CMK (cell line): ENCODE measurements at regions not wholly inside any gene's neighbourhood (a gene's known extent, or its start where the extent isn't known, plus 50 kb on each side); places are given as distances from the start of the nearest gene placed in this dataset.
"Not testable (repeated sequence)": the region's sequence is repeated elsewhere in the genome, so short reads cannot be mapped to it uniquely, and the experiment has no call there.

Experiments used
- DNase-seq: peaks from one replicate; pipeline ENCODE4 v3.0.0-alpha.2; 2010; ENCODE audit warnings: low read depth

DNA sequence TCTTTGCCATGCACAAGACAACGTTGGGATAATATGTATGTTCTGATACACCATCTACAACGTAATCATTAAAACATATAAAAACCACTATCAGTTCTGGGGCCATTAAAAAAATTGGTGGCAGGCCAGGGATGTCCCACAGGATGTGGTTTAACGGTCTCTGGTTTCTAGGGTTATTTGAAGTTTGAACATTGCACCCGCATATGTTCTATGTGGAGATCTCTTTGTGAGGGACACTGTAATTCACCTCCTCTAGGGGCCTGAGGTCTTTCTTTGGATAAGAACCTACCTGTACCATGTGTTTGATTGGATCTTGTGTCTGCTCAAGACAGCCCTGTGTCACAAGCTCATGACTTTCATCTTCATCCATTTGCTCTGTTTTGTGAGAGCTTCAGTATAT is 73.2 kb downstream of the GGTLC2 start:
- no peak for DNase-seq

DNA sequence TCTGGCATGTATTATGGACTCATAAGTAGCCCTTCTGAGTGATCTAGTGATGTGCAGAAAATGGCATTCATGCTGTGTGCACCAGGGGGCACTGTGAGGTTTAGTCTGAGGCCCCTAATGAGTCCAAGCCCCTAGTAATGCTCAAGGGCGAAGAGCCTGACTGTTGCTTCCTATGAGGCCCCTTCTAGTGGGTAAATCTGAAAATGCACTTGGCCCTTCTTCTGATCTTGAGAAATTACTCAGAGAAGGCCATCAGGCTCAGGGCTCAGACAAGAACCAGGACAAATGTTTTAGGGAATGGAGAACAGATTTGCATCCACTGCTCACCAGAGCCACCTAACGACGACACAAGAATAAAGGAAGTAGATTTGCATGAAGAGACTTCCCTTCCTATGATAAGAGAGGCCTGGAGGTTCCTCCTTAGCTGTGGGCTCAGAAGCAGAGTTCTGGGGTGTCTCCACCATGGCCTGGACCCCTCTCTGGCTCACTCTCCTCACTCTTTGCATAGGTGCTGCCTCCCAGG is 75.8 kb downstream of the GGTLC2 start:
- DNase-seq, result no peak

DNA sequence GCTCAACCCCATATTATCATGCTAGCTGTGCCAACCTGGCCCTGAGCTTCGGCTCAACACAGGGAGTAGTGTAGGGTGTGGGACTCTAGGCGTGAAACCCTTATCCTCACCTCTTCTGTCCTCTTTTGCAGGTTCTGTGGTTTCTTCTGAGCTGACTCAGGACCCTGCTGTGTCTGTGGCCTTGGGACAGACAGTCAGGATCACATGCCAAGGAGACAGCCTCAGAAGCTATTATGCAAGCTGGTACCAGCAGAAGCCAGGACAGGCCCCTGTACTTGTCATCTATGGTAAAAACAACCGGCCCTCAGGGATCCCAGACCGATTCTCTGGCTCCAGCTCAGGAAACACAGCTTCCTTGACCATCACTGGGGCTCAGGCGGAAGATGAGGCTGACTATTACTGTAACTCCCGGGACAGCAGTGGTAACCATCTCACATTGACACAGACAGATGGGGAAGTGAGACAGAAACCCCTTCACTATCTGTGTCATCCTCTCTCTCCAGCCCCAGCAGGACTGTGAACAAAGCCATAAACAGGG is 76.4 kb downstream of the GGTLC2 start:
- no peak for DNase-seq

- DNase-seq, result no peak
Measured at GRCh38 chr22:22721681-22722354, 77.4 kb downstream of the GGTLC2 start.

- no peak for DNase-seq
Measured at GRCh38 chr22:22728382-22728781, 84.0 kb downstream of the GGTLC2 start.

DNA sequence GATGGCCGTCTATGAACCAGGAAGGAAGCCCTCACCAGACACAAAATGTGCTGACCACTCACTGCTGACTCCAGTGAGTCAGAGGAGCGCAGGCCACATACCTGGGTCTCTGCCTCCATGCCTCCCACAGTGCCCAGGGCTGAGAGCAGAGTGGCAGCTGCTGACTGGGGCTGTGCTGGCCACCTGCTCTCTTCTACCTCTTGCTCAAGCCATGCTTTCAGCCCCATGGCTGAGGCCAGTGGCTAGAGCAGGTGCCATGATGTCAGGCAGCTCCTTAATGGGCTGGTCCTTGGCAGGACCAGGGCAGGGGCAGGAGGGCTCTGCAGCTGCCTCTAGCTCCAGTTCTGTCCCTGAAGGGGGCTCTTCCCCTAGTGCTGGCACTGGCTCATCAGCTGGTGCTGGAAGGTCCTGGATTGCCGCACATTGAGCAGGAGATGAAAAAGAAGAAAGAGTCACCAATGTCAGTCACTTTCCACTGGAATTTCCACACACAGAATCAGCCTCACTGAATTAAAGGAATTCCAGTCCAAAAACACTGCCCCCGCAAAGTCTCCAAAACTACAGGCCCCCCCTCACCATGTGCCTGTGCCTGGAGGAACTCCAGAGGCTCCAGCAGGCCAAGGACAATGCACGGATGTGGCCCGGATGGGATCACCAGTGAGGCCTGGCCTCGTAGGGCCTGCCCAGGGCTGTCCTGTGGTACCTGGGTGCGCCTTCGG is 86.4 kb downstream of the GGTLC2 start:
- DNase-seq, result no peak

- DNase-seq, result no peak
Measured at GRCh38 chr22:22731374-22731676, 86.9 kb downstream of the GGTLC2 start.

GRCh38 chr22:22733006-22733405 is 88.6 kb downstream of the GGTLC2 start:
- DNase-seq, result not testable (repeated sequence)

- DNase-seq, result no peak
Measured at GRCh38 chr22:22733881-22734373, 89.5 kb downstream of the GGTLC2 start.

DNA sequence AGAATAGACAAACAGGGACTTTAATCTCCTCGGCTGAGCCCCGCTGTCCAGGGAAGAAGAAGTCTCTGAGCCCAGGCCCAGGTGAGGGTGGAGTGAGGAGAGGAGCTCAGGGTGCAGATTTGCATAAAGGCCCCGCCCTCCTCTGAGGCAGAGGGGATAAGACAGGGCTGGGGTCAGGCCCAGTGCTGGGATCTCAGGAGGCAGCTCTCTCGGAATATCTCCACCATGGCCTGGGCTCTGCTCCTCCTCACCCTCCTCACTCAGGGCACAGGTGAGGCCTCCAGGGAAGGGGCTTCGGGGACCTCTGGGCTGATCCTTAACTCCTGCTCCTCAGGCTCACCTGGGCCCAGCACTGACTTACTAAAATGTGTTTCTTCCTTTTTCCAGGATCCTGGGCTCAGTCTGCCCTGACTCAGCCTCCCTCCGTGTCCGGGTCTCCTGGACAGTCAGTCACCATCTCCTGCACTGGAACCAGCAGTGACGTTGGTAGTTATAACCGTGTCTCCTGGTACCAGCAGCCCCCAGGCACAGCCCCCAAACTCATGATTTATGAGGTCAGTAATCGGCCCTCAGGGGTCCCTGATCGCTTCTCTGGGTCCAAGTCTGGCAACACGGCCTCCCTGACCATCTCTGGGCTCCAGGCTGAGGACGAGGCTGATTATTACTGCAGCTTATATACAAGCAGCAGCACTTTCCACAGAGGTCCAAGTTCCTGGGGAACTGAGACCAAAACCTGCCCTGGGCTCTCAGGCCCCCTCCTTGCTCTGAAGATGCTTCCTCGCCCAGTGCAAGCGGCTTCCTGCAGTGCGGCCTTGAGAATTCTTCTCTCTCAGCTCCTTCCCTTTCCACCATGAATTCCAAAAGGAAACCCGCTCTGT is 90.2 kb downstream of the GGTLC2 start:
- DNase-seq, result not testable (repeated sequence)

GRCh38 chr22:22735276-22735675 is 90.9 kb downstream of the GGTLC2 start:
- not testable (repeated sequence) for DNase-seq

GRCh38 chr22:22735695-22736611 is 91.5 kb downstream of the GGTLC2 start:
- DNase-seq, result no peak

DNA sequence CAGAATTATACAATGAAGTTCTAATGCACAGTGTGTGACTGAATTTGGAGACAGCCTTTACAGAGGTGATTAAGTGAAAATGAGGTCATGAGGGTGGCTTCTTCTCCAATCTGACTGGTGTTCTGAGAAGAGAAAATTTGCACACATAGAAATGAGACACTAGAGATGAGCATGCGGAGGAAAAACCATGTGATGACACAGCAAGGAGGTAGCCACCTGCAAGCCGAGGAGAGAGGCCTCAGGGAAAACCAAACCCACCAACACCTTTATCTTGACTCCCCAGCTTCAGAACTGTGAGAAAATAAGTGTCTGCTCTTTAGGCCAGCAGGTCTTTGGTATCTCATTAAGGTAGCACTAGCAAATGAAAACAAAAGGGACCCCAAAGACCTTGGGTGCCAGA is 93.2 kb downstream of the GGTLC2 start:
- no peak for DNase-seq

GRCh38 chr22:22738959-22739585 is 94.7 kb downstream of the GGTLC2 start:
- no peak for DNase-seq

- no peak for DNase-seq
Measured at GRCh38 chr22:22740560-22741276, 96.3 kb downstream of the GGTLC2 start.

GRCh38 chr22:22741843-22742242 is 97.4 kb downstream of the GGTLC2 start:
- DNase-seq, result no peak

DNA sequence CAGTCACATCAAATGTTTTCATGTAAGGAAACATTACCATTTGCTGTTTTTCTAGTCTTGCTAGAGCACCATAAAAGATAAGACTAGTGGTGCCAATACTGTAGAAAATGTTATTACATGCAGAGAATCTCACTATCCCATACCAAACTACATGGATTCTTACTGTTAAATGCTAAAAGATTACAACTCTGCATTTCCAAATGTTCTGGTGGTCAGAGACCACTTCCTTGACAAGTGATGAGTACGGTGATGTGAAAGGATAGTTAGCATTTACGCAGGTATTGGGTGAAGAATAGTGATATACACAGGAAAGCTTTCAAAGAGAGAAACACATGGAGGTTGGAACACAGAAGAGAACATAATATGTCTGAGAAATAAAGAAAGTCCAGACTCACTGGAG is 98.2 kb downstream of the GGTLC2 start:
- no peak for DNase-seq

DNA sequence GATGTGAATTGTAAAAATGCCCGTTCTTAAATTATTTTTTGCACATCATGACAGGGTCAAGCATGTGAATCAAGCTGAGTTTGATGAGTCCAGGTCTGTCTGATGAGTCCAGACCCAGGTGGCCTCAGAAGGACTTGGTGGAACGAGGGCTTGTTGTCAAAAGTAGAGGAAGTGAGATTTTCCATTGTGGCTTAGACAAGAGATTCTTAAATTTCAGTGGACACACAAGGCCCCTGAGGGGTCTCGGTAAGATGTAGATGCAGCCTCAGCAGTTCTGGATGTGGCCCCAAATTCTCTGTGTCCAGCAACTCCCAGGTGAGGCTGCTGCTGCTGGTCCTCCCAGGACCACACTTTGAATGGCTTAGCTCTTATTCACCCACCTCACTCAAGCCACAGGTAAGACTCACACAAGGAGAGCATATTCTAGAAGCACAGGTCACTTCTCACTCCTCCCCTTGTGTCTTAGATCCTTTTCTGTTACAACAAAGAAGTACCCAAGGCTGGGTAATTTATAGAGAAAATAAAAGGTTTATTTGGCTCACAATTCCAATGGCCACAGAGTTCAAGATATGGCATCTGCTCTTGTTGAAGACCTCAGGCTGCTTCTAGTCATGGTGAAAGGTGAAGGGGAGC is 98.8 kb downstream of the GGTLC2 start:
- DNase-seq, result no peak

GRCh38 chr22:22744412-22745224 is 100.2 kb downstream of the GGTLC2 start:
- no peak for DNase-seq
